ENCODE measurements at regions not wholly inside any gene's neighbourhood (a gene's known extent, or its start where the extent isn't known, plus 50 kb on each side); places are given as distances from the start of the nearest gene placed in this dataset.

DNA sequence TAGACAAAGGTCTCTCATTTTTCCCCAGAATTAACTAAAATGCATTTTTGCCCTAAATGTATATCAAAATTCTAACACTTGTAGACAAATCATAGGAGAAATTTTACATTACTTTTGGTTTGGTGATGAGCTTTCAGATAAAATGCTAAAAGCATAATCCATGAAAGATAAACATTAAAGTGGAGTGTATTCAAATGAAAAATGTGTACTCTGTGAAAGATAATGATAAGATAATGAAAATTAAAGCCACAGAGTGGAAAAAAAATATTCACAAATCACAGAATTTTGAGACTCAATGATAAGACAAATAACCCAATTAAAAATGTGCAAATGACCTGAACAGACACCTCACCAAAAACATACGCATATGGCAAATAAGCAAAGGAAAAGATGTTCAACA, 176.9 kb upstream of the ADAMTS16 start:
- in situ Hi-C loops (cut with HindIII; ENCODE audit: low pct_ligation_motif_present, low sequenced_read_pairs), result no loop called here
- no peak for DNase-seq
- no peak overlapping the region for H3K4me3 ChIP-seq (ENCODE audit: low read depth, low read length)
- no peak overlapping the region for H3K27ac ChIP-seq
- TF ChIP-seq, protein P1, sequence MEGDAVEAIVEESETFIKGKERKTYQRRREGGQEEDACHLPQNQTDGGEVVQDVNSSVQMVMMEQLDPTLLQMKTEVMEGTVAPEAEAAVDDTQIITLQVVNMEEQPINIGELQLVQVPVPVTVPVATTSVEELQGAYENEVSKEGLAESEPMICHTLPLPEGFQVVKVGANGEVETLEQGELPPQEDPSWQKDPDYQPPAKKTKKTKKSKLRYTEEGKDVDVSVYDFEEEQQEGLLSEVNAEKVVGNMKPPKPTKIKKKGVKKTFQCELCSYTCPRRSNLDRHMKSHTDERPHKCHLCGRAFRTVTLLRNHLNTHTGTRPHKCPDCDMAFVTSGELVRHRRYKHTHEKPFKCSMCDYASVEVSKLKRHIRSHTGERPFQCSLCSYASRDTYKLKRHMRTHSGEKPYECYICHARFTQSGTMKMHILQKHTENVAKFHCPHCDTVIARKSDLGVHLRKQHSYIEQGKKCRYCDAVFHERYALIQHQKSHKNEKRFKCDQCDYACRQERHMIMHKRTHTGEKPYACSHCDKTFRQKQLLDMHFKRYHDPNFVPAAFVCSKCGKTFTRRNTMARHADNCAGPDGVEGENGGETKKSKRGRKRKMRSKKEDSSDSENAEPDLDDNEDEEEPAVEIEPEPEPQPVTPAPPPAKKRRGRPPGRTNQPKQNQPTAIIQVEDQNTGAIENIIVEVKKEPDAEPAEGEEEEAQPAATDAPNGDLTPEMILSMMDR (IDR thresholded peaks at IDR 0.05; ENCODE audit: low read depth, low read length, missing control alignments), result no peak
- H3K27me3 ChIP-seq (replicated peaks), result no peaks in the 10 kb centered on the region
- H3K36me3 ChIP-seq (replicated peaks), result no peaks in the 10 kb centered on the region

DNA sequence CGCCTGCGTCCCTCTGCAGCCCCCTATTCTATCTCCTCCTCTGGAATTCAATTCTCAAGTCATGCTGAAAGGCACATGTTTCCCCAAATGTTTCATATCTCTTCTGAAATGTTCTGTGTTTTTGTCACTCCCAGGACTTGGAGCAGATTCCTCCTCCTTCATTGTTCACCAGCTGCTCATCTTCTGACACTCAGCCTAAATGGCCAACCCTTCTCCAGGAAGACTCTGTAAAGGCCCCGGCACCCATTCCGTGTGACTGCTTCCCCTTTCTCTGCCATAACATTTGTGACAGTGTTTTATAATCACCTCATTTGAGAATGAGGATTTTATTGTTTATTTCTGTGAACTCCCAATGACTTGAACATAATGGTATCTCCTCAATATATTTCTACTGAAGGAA, 170.8 kb upstream of the ADAMTS16 start:
- in situ Hi-C loops (cut with HindIII; ENCODE audit: low pct_ligation_motif_present, low sequenced_read_pairs), result no loop called here
- TF ChIP-seq, protein P1 (IDR thresholded peaks at IDR 0.05; ENCODE audit: low read depth, low read length, missing control alignments), result no peak
- Histone ChIP-seq H3K27ac (no peak overlapping the region), H3K36me3 (replicated peaks) (no peaks in the 10 kb centered on the region), H3K27me3 (replicated peaks) (no peaks in the 10 kb centered on the region), H3K4me3 (ENCODE audit: low read depth, low read length) (no peak overlapping the region)
- DNase-seq, result no peak

DNA sequence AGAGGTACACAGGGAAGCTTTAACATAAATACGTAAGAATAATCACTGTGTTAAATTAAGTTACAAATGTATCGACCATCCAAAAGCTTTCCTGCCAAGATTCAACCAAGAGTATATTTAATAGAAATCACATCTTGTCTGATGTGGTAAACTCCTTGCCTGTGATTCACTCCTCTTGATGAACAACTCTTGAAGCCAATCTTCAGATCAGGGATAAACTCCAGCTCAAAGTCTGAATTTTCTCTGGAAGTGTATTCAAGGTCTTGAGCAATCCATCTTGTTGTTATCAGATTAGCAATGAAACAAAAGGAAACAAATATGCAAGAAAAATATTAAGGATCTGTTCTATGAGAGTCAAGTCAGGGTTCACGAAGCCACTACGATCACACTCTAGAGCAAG, 170.0 kb upstream of the ADAMTS16 start:
- in situ Hi-C loops (cut with HindIII; ENCODE audit: low pct_ligation_motif_present, low sequenced_read_pairs), result no loop called here
- Histone ChIP-seq H3K4me3 (ENCODE audit: low read depth, low read length) (no peak overlapping the region), H3K36me3 (replicated peaks) (no peaks in the 10 kb centered on the region), H3K27ac (no peak overlapping the region), H3K27me3 (replicated peaks) (no peaks in the 10 kb centered on the region)
- no peak for DNase-seq
- TF ChIP-seq, protein P1 (IDR thresholded peaks at IDR 0.05; ENCODE audit: low read depth, low read length, missing control alignments), result no peak

DNA sequence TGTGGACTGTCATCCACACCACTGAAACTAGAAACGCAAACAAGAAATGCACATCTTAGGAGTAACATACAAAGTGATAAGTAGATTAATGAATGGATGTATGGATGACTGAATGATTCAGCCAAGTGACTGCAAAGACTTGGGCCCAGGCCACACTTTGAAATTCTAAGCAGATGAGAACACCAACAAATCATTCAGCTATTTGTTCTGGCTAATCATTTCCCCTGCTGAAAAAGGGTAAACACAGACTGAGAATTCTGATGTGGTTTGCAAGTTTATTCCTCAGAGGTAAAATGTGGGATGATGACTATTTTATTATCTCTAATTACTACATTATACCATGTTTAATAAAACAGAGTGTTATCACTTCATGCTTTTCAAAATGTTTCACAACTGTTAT, 163.2 kb upstream of the ADAMTS16 start:
- Histone ChIP-seq H3K27me3 (replicated peaks) (no peaks in the 10 kb centered on the region), H3K36me3 (replicated peaks) (no peaks in the 10 kb centered on the region), H3K4me3 (ENCODE audit: low read depth, low read length) (no peak overlapping the region), H3K27ac (no peak overlapping the region)
- in situ Hi-C loops (cut with HindIII; ENCODE audit: low pct_ligation_motif_present, low sequenced_read_pairs), result no loop called here
- TF ChIP-seq, protein P1 (IDR thresholded peaks at IDR 0.05; ENCODE audit: low read depth, low read length, missing control alignments), result no peak
- DNase-seq, result no peak

DNA sequence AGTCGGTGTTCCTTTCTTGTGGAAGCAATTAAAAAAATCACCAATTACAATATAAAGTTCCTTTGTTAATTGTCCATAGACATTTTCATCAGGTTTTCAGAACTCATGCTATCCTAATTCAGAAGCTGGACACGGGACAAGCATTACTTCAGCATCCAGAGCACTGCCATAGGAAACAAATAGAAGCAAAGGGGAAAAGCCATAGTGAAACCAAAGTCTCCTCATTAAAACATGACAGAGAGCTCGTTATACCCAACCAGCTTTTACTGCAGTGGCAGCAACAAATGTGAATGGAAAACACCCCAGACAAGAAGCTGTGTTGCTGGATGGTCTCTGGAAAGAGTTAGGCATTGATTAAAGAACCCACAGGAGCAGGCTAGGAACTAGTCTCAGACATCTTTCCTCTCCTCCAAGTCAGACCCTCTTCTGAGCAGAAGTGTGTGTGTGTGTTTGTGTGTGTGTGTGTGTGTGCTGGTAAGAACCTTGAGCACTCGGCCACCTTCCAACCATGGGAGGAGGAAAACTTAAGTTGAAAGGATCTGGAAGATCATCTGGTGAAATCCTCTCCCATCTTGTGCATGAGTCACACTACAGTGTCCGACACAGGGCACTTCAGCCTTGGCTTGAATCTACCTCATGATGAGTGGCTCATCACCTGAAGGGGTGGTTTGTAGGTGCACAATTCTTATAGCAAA, 162.6 kb upstream of the ADAMTS16 start:
- TF ChIP-seq, protein P1 (IDR thresholded peaks at IDR 0.05; ENCODE audit: low read depth, low read length, missing control alignments), result no peak
- H3K4me3 ChIP-seq (ENCODE audit: low read depth, low read length), result no peak overlapping the region
- no peak for DNase-seq
- H3K27me3 ChIP-seq (replicated peaks), result no peaks in the 10 kb centered on the region
- H3K36me3 ChIP-seq (replicated peaks), result no peaks in the 10 kb centered on the region
- in situ Hi-C loops (cut with HindIII; ENCODE audit: low pct_ligation_motif_present, low sequenced_read_pairs), result no loop called here
- no peak overlapping the region for H3K27ac ChIP-seq

DNA sequence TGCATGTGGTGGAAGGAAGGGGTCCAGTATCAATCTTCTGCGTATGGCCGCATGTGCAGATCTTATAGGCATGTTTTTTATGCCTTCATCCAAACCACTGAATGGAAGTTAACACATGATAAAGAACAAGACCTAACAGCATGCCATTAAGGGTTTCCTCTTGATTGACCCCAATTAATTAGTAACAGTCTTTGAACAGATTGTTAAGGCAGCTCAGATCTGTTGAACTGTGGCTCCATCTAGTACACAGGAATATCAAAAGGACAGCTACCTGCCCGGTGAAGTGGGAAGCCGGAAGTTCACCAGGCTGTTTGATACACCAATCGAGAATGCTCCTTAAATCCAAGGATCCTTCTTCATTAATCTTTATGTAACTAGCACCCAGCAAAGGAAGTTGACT, 159.9 kb upstream of the ADAMTS16 start:
- H3K27me3 ChIP-seq (replicated peaks), result no peaks in the 10 kb centered on the region
- H3K27ac ChIP-seq, result no peak overlapping the region
- TF ChIP-seq, protein P1 (IDR thresholded peaks at IDR 0.05; ENCODE audit: low read depth, low read length, missing control alignments), result no peak
- no peak overlapping the region for H3K4me3 ChIP-seq (ENCODE audit: low read depth, low read length)
- H3K36me3 ChIP-seq (replicated peaks), result no peaks in the 10 kb centered on the region
- in situ Hi-C loops (cut with HindIII; ENCODE audit: low pct_ligation_motif_present, low sequenced_read_pairs), result no loop called here
- DNase-seq, result no peak
